ENCODE measurements at regions not wholly inside any gene's neighbourhood (a gene's known extent, or its start where the extent isn't known, plus 50 kb on each side); places are given as distances from the start of the nearest gene placed in this dataset.
"Not testable (repeated sequence)": the region's sequence is repeated elsewhere in the genome, so short reads cannot be mapped to it uniquely, and the experiment has no call there.

DNA sequence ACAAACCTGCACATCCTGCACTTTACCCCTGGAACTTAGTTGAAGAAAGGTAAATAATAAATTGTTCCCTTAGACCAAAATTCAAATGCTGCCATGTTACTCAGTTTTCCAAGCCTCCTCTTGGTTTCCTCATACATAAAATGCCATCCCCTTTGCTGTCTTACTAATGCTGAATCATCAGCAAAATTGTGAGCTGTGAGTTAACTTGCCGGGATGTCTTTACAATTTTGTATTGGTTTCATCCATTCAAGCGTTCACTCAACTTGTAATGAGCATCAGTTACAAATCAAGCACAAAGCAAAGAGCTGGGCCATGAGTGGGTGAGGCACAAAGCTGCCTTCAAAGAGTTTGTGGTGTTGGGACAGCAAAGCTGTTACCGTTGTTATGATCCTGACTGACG lies 395.8 kb upstream of the ZMIZ1 start:
- Histone ChIP-seq H2AFZ (ENCODE audit: low read length) (no peak overlapping the region), H3K27me3 (ENCODE audit: control insufficient read depth, insufficient read depth, low read length) (no peaks in the 10 kb centered on the region), H3K4me3 (replicated peaks in 1 of 4; ENCODE audit: control extremely low read depth in 1 of 4, insufficient read depth in 1 of 4, low read depth in 3 of 4, low read length in 4 of 4) (no peak overlapping the region), H3K27ac (ENCODE audit: insufficient read depth, low read length) (no peak overlapping the region), H3K9ac (ENCODE audit: insufficient read depth, low read length) (no peak overlapping the region), H3K4me2 (ENCODE audit: extremely low read depth, insufficient read depth, low read length) (peak overlapping the region; percentile 25), H3K4me1 (ENCODE audit: control insufficient read depth, extremely low read depth, insufficient read depth, low read length) (no peaks in the 10 kb centered on the region), H3K79me2 (ENCODE audit: control insufficient read depth, insufficient read depth, low read length) (no peaks in the 10 kb centered on the region), H3K9me3 (ENCODE audit: control insufficient read depth, insufficient read depth, low read depth, low read length) (no peaks in the 10 kb centered on the region), H4K20me1 (ENCODE audit: control insufficient read depth, extremely low read depth, insufficient read depth, low read length) (no peaks in the 10 kb centered on the region), H3K36me3 (ENCODE audit: control insufficient read depth, insufficient read depth, low read length) (no peaks in the 10 kb centered on the region)
- DNase-seq (ENCODE audit: low read depth in 2 of 2): peak; percentile 37 to 77
- TF ChIP-seq EZH2 (IDR thresholded peaks at IDR 0.05; ENCODE audit: low read length, missing control alignments): no peak
- TF ChIP-seq, protein P1, sequence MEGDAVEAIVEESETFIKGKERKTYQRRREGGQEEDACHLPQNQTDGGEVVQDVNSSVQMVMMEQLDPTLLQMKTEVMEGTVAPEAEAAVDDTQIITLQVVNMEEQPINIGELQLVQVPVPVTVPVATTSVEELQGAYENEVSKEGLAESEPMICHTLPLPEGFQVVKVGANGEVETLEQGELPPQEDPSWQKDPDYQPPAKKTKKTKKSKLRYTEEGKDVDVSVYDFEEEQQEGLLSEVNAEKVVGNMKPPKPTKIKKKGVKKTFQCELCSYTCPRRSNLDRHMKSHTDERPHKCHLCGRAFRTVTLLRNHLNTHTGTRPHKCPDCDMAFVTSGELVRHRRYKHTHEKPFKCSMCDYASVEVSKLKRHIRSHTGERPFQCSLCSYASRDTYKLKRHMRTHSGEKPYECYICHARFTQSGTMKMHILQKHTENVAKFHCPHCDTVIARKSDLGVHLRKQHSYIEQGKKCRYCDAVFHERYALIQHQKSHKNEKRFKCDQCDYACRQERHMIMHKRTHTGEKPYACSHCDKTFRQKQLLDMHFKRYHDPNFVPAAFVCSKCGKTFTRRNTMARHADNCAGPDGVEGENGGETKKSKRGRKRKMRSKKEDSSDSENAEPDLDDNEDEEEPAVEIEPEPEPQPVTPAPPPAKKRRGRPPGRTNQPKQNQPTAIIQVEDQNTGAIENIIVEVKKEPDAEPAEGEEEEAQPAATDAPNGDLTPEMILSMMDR (conservative IDR thresholded peaks at IDR 0.05 in 1 of 2, IDR thresholded peaks at IDR 0.05 in 1 of 2; ENCODE audit: low read depth in 1 of 2, low read length in 2 of 2): no peak

DNA sequence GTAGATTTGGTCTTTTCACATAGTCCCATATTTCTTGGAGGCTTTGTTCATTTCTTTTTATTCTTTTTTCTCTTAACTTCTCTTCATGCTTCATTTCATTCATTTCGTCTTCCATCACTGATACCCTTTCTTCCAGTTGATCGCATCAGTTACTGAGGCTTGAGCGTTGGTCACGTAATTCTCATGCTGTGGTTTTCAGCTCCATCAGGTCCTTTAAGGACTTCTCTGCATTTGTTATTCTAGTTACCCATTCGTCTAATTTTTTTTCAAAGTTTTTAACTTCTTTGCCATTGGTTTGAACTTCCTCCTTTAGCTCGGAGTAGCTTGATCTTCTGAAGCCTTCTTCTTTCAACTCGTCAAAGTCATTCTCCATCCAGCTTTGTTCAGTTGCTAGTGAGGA lies 387.6 kb upstream of the ZMIZ1 start:
- not testable (repeated sequence) for H4K20me1 ChIP-seq (ENCODE audit: control insufficient read depth, extremely low read depth, insufficient read depth, low read length); H3K4me1 ChIP-seq (ENCODE audit: control insufficient read depth, extremely low read depth, insufficient read depth, low read length); DNase-seq (ENCODE audit: low read depth in 2 of 2); H3K9me3 ChIP-seq (ENCODE audit: control insufficient read depth, insufficient read depth, low read depth, low read length); H3K4me3 ChIP-seq (replicated peaks in 1 of 4; ENCODE audit: control extremely low read depth in 1 of 4, insufficient read depth in 1 of 4, low read depth in 3 of 4, low read length in 4 of 4); H3K36me3 ChIP-seq (ENCODE audit: control insufficient read depth, insufficient read depth, low read length); H3K4me2 ChIP-seq (ENCODE audit: extremely low read depth, insufficient read depth, low read length); H3K79me2 ChIP-seq (ENCODE audit: control insufficient read depth, insufficient read depth, low read length); H3K9ac ChIP-seq (ENCODE audit: insufficient read depth, low read length); H3K27ac ChIP-seq (ENCODE audit: insufficient read depth, low read length); H3K27me3 ChIP-seq (ENCODE audit: control insufficient read depth, insufficient read depth, low read length); H2AFZ ChIP-seq (ENCODE audit: low read length)

DNA sequence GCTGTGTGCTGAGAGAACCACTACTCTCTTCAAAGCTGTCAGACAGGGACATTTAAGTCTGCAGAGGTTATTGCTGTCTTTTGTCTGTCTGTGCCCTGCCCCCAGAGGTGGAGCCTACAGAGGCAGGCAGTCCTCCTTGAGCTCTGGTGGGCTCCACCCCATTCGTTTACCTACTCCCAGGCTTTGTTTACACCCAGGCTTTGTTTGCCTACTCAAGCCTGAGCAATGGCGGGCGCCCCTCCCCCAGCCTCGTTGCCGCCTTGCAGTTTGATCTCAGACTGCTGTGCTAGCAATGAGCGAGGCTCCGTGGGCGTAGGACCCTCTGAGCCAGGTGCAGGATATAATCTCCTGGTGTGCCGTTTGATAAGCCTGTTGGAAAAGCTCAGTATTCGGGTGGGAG lies 386.8 kb upstream of the ZMIZ1 start:
- DNase-seq (ENCODE audit: low read depth in 2 of 2); H4K20me1 ChIP-seq (ENCODE audit: control insufficient read depth, extremely low read depth, insufficient read depth, low read length); H3K9me3 ChIP-seq (ENCODE audit: control insufficient read depth, insufficient read depth, low read depth, low read length): not testable (repeated sequence)

DNA sequence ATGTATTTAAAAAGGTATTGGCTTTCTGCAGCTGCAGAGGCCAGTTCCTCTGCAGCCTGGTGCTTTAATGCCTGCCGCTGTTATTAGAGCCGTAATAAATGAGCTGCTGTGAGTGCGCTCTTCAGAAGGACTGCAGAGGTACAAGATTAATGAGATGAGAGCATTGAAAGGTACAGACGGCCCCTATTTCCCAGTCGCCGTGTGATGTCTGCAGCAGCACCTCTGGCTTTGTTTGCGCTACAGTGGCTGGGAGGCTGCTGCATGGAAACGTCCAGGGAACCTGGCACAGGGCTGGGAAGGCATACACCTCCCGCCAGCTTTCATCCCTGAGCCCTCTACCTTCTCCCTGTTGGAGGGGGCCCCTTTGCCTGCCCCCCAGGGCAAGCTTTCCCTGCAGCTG lies 383.8 kb upstream of the ZMIZ1 start:
- Histone ChIP-seq H3K4me3 (replicated peaks in 1 of 4; ENCODE audit: control extremely low read depth in 1 of 4, insufficient read depth in 1 of 4, low read depth in 3 of 4, low read length in 4 of 4) (no peak overlapping the region), H3K27me3 (ENCODE audit: control insufficient read depth, insufficient read depth, low read length) (peaks cover 2% of the 10 kb centered on the region), H3K4me2 (ENCODE audit: extremely low read depth, insufficient read depth, low read length) (no peak overlapping the region), H3K4me1 (ENCODE audit: control insufficient read depth, extremely low read depth, insufficient read depth, low read length) (no peaks in the 10 kb centered on the region), H4K20me1 (ENCODE audit: control insufficient read depth, extremely low read depth, insufficient read depth, low read length) (no peaks in the 10 kb centered on the region), H3K27ac (ENCODE audit: insufficient read depth, low read length) (no peak overlapping the region), H2AFZ (ENCODE audit: low read length) (no peak overlapping the region), H3K9ac (ENCODE audit: insufficient read depth, low read length) (no peak overlapping the region), H3K79me2 (ENCODE audit: control insufficient read depth, insufficient read depth, low read length) (no peaks in the 10 kb centered on the region), H3K9me3 (ENCODE audit: control insufficient read depth, insufficient read depth, low read depth, low read length) (no peaks in the 10 kb centered on the region), H3K36me3 (ENCODE audit: control insufficient read depth, insufficient read depth, low read length) (no peaks in the 10 kb centered on the region)
- TF ChIP-seq EZH2 (IDR thresholded peaks at IDR 0.05; ENCODE audit: low read length, missing control alignments): no peak
- TF ChIP-seq, protein P1 (conservative IDR thresholded peaks at IDR 0.05 in 1 of 2, IDR thresholded peaks at IDR 0.05 in 1 of 2; ENCODE audit: low read depth in 1 of 2, low read length in 2 of 2): no peak
- no peak for DNase-seq (ENCODE audit: low read depth in 2 of 2)

More for the DNA sequence above, 386.8 kb upstream of the ZMIZ1 start:
- not testable (repeated sequence) for H3K36me3 ChIP-seq (ENCODE audit: control insufficient read depth, insufficient read depth, low read length); H3K27me3 ChIP-seq (ENCODE audit: control insufficient read depth, insufficient read depth, low read length); H2AFZ ChIP-seq (ENCODE audit: low read length); H3K9ac ChIP-seq (ENCODE audit: insufficient read depth, low read length); H3K27ac ChIP-seq (ENCODE audit: insufficient read depth, low read length); H3K4me2 ChIP-seq (ENCODE audit: extremely low read depth, insufficient read depth, low read length); H3K4me3 ChIP-seq (replicated peaks in 1 of 4; ENCODE audit: control extremely low read depth in 1 of 4, insufficient read depth in 1 of 4, low read depth in 3 of 4, low read length in 4 of 4); H3K4me1 ChIP-seq (ENCODE audit: control insufficient read depth, extremely low read depth, insufficient read depth, low read length); H3K79me2 ChIP-seq (ENCODE audit: control insufficient read depth, insufficient read depth, low read length)
